Spleen (tissue), 7 donors: ENCODE measurements at regions not wholly inside any gene's neighbourhood (a gene's known extent, or its start where the extent isn't known, plus 50 kb on each side); places are given as distances from the start of the nearest gene placed in this dataset.

ENCODE experiments used
- POLR2A ChIP-seq, 3 donors: fragments of 450-650 bp; IDR thresholded peaks; one replicate each; pipeline ENCODE4 v1.5.1; 2017; ENCODE audit warnings: antibody characterized with exemption in 3 of 3, mild to moderate bottlenecking in 1 of 3
- POLR2AphosphoS5 ChIP-seq, 3 donors: sonication (generic); formaldehyde crosslinking; IDR thresholded peaks; one replicate each; pipeline ENCODE4 v1.5.1; 2017; ENCODE audit warnings: antibody characterized with exemption in 3 of 3
- TF ChIP-seq, protein P1 (sequence below), 11 experiments: fragments of 200-600 bp in 7 of 11; fragments of 450-650 bp in 4 of 11; sonication (generic) in 4 of 11; IDR thresholded peaks in 8 of 11; conservative IDR thresholded peaks in 3 of 11; 1 replicate in 7 of 11; 2 replicates in 4 of 11; pipeline versions ENCODE4 v1.4.0 to v1.8.0; 2016 to 2021; ENCODE audit warnings: antibody characterized with exemption in 11 of 11, inconsistent platforms in 4 of 11, mild to moderate bottlenecking in 1 of 11
- donor health status: DM: no; HTN: no; CAD: no; lungs with moderate emphysema.
- donor health status: DM: no; HTN: no; CAD: no.
- donor health status: DM: no; HTN: no; CAD: no.

DNA sequence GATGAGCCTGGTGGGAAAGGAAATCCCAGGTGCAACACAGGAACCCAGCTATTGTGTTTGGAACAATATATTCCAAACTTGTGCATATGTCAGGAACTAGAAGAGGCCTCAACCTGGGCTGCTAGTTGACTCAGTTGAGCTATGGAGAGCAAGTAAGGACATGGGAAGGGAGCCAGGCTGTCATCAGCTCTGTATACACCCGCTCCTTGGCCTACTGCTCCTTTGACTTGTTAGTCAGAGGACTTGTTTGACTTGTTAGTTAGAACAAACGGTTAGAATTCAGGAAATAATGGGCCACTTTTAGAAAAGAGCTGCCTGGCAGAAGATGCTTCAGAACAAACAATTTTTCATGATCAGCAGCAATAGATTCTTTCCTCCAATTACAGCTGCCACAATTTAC is 76.4 kb downstream of the CBLL2 start:
- TF ChIP-seq, protein P1, sequence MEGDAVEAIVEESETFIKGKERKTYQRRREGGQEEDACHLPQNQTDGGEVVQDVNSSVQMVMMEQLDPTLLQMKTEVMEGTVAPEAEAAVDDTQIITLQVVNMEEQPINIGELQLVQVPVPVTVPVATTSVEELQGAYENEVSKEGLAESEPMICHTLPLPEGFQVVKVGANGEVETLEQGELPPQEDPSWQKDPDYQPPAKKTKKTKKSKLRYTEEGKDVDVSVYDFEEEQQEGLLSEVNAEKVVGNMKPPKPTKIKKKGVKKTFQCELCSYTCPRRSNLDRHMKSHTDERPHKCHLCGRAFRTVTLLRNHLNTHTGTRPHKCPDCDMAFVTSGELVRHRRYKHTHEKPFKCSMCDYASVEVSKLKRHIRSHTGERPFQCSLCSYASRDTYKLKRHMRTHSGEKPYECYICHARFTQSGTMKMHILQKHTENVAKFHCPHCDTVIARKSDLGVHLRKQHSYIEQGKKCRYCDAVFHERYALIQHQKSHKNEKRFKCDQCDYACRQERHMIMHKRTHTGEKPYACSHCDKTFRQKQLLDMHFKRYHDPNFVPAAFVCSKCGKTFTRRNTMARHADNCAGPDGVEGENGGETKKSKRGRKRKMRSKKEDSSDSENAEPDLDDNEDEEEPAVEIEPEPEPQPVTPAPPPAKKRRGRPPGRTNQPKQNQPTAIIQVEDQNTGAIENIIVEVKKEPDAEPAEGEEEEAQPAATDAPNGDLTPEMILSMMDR (IDR thresholded peaks at IDR 0.05 in 8 of 11, conservative IDR thresholded peaks at IDR 0.05 in 3 of 11) = no peak
- no peak for TF ChIP-seq POLR2A (IDR thresholded peaks at IDR 0.05)
- no peak for TF ChIP-seq POLR2AphosphoS5 (IDR thresholded peaks at IDR 0.05)
